Activated naive CD8-positive, alpha-beta T cell treated with anti-CD3 and anti-CD28 coated beads, Interleukin-2, amount 10 ng/mL, durations not matched to agents 7 days and 5 days (primary cell): ENCODE measurements at regions not wholly inside any gene's neighbourhood (a gene's known extent, or its start where the extent isn't known, plus 50 kb on each side); places are given as distances from the start of the nearest gene placed in this dataset.

Experiments
- ATAC-seq: fragments of 150-1000 bp; cut with Tn5 transposase; one replicate; pipeline ENCODE4 v1.10.0; 2021; ENCODE audit warnings: low read depth, moderate library complexity
- POLR2A ChIA-PET: fragments of 350-600 bp; sonication (Branson Sonifier 250); formaldehyde crosslinking; loops from one replicate; lab custom pipeline; 2021; ENCODE audit warnings: antibody characterized with exemption; lab: Charles Lee
- DNase-seq: peaks from one replicate; pipeline ENCODE4 v3.0.0; 2021
- H3K27ac Mint-ChIP-seq: one replicate; pipeline ENCODE4 v1.8.0; 2022; ENCODE audit warnings: mild to moderate bottlenecking, mixed read lengths
- H3K27me3 Mint-ChIP-seq: one replicate; pipeline ENCODE4 v1.8.0; 2022; ENCODE audit warnings: mild to moderate bottlenecking, moderate library complexity, mixed read lengths
- H3K36me3 Mint-ChIP-seq: one replicate; pipeline ENCODE4 v1.8.0; 2021; ENCODE audit warnings: mild to moderate bottlenecking, mixed read lengths
- H3K4me1 Mint-ChIP-seq: one replicate; pipeline ENCODE4 v1.8.0; 2021; ENCODE audit warnings: mixed read lengths
- H3K4me3 Mint-ChIP-seq: one replicate; pipeline ENCODE4 v1.8.0; 2022; ENCODE audit warnings: mild to moderate bottlenecking, moderate library complexity, mixed read lengths
- H3K9me3 Mint-ChIP-seq: one replicate; pipeline ENCODE4 v1.8.0; 2021; ENCODE audit warnings: mixed read lengths

GRCh38 chr6:169971081-169971861 lies 219.8 kb downstream of the ERMARD start:
- no peaks in the 10 kb centered on the region for H3K36me3 Mint-ChIP-seq

DNA sequence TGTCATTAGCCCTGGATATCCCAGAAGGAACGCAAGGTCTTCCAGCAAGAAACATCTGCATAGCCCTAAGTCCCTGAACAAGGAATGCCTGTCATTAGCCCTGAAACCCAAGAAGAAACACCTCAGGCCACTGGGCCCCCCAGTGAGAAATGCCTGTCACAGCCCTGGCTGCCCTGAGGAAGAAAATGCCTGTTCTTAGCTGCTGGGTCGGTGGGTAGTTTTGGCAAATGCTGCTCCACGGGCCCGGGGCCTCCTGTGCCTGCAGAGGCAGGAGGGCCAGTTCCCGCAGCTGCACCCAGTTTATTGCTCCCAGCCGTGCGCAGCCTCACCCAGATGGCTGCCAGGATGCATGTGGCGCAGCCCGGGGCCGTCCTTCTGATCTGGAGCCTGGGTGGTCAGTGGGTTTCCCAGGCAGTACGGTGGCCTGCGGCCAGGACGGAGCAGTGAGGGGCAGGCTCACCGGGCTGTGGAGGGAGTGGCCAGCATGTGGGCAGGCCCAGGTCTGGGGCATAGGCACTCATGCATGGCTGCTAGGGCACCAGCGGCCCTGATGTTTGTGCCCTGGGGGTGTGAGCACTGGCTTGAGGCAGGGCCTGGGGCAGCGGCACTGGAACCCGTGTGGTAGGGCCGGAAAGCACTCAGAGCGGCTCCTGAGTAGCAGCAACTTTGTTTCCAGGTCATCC lies 219.0 kb downstream of the ERMARD start:
- POLR2A ChIA-PET: no interaction called here
- no peaks in the 10 kb centered on the region for H3K36me3 Mint-ChIP-seq
- DNase-seq (no peak), ATAC-seq (no peak)
- H3K27me3 Mint-ChIP-seq: no peaks in the 10 kb centered on the region
- H3K9me3 Mint-ChIP-seq: no peaks in the 10 kb centered on the region
- no peaks in the 10 kb centered on the region for H3K4me1 Mint-ChIP-seq
- H3K4me3 Mint-ChIP-seq: no peak overlapping the region
- H3K27ac Mint-ChIP-seq: no peak overlapping the region

More at GRCh38 chr6:169971081-169971861, 219.8 kb downstream of the ERMARD start:
- ATAC-seq (no peak), DNase-seq (no peak)
- Mint-ChIP-seq H3K9me3 (no peaks in the 10 kb centered on the region), H3K4me1 (no peaks in the 10 kb centered on the region), H3K27me3 (no peaks in the 10 kb centered on the region), H3K4me3 (no peak overlapping the region), H3K27ac (no peak overlapping the region)
- POLR2A ChIA-PET: no interaction called here

DNA sequence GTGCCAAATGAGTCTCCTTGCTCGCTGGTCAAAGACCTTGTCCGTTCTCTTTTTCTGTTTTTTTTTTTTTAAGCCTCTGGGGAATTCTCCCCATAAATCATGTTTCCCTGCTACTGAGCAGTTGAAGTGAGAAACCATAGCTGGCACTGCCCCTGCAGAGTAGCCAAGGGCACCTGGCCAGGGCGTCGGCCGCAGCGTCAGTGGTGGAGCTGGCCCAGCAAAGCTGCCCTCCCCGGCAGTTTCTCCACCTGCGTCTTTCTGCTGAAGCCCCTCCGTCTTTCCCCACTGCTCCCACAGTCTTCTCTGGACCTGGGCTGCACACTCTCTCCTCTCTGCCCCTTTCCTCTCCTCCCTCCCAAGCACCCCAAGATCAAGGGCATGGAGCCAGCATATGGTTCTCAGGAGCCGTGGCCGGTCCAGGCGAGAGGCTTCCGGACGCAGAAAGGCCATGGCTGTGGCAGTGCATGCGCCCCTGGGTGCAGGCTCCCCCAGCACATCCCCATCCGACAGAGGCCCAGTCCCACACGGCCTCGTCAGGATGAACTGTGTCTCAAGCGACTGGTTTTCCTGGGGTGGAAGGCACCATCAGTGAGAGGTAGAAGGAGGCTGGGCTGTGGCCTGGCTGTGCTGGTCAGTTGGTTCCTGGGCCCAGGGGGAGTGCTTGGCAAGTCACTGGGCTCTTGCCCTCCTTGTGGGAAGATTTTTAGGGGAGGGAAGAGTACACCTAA lies 218.1 kb downstream of the ERMARD start:
- Mint-ChIP-seq H3K4me1 (no peaks in the 10 kb centered on the region), H3K36me3 (no peaks in the 10 kb centered on the region), H3K4me3 (no peak overlapping the region), H3K27me3 (no peaks in the 10 kb centered on the region), H3K9me3 (no peaks in the 10 kb centered on the region), H3K27ac (no peak overlapping the region)
- ATAC-seq: no peak
- DNase-seq: no peak
- POLR2A ChIA-PET: no interaction called here

DNA sequence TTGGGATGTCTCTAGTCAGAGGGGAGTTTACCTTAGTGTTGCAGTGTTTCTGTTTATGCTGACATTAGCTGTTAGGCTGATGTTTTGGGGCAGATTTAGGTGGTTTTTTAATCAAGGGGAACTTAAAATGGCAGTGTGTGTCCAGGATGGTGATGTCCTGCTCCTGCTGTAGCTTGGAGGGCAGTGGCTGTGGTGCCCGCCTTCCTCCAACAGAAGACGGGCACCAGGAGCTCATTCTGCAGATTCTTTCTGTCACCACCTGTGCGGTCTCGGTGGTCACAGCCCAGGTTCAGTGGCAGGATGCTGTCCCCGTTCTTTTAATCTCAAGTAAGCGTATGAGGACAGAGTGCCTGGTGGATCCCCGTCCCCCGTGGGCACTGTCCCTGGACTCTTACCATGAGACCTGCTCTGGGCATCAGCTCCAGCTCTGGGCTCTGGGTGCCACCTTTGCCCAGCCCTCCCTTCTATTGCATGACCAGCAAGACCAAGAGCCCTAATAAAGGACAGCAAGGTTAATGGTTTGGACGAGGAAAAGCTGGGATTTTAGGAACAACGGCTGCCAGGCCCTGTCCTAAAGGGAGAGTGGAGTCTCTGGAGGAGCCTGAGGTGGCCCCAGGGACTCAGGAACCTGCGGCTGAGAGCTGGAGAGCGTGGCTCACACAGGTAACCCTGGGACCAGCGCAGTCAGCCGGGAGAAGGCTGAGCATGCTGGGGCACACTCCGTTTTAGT lies 217.3 kb downstream of the ERMARD start:
- POLR2A ChIA-PET: no interaction called here
- no peaks in the 10 kb centered on the region for H3K4me1 Mint-ChIP-seq
- H3K4me3 Mint-ChIP-seq: no peak overlapping the region
- H3K27me3 Mint-ChIP-seq: no peaks in the 10 kb centered on the region
- no peak overlapping the region for H3K27ac Mint-ChIP-seq
- no peaks in the 10 kb centered on the region for H3K36me3 Mint-ChIP-seq
- DNase-seq (no peak), ATAC-seq (no peak)
- no peaks in the 10 kb centered on the region for H3K9me3 Mint-ChIP-seq

DNA sequence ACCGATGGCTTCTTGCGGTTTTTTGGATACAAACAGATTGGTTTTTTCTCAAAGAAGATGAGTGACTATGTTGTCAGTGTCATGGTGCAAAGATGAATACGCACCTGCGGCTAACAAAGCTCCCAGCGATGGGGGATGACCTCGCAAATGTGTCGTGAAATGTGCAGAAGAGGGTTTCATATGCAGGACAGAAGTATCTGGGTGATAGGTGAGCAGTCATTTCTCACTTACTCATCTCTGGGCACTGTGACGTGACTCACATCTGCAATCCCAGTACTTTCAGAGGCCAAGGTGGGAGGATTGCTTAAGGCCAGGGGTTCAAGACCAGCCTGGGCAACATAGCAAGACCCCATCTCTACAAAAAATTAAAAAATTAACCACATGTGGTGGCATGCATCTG lies 216.3 kb downstream of the ERMARD start:
- H3K27ac Mint-ChIP-seq: no peak overlapping the region
- peaks cover 5% of the 10 kb centered on the region for H3K27me3 Mint-ChIP-seq
- ATAC-seq: no peak
- POLR2A ChIA-PET: no interaction called here
- H3K4me3 Mint-ChIP-seq: no peak overlapping the region
- no peaks in the 10 kb centered on the region for H3K36me3 Mint-ChIP-seq
- H3K4me1 Mint-ChIP-seq: no peaks in the 10 kb centered on the region
- no peaks in the 10 kb centered on the region for H3K9me3 Mint-ChIP-seq
- DNase-seq: no peak

GRCh38 chr6:169966312-169967181 lies 215.1 kb downstream of the ERMARD start:
- Mint-ChIP-seq H3K36me3 (no peaks in the 10 kb centered on the region), H3K27ac (no peak overlapping the region)
- POLR2A ChIA-PET: no interaction called here

GRCh38 chr6:169965657-169966311 lies 214.4 kb downstream of the ERMARD start:
- Mint-ChIP-seq H3K9me3 (no peaks in the 10 kb centered on the region), H3K4me1 (peaks cover 4% of the 10 kb centered on the region), H3K27me3 (peaks cover 13% of the 10 kb centered on the region), H3K27ac (no peak overlapping the region), H3K4me3 (no peak overlapping the region), H3K36me3 (no peaks in the 10 kb centered on the region)
- DNase-seq (no peak), ATAC-seq (no peak)
- POLR2A ChIA-PET: no interaction called here

More at GRCh38 chr6:169966312-169967181, 215.1 kb downstream of the ERMARD start:
- Mint-ChIP-seq H3K4me1 (peaks cover under 1% of the 10 kb centered on the region), H3K9me3 (no peaks in the 10 kb centered on the region), H3K27me3 (peaks cover 10% of the 10 kb centered on the region), H3K4me3 (no peak overlapping the region)
- ATAC-seq (no peak), DNase-seq (no peak)

DNA sequence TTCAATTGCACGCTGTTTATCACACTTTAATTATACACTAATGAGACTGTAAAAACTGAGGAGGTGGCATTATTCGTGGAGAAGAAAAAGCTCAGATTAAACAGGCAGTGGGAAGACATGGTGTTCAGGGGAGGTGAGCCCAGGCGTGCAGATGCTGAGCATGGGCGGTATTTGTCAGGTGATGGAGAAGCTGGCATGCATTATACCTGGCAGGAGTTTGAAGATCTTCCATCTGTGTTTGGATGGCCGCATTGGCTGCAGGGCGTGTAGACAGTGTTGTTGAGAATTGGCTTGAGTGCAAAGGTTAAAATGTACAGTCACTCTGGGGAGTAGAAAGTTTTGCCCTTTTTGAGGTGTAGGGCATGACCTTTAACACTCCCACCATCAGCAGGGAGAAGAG lies 213.8 kb downstream of the ERMARD start:
- H3K4me1 Mint-ChIP-seq: peaks cover 4% of the 10 kb centered on the region
- no peak overlapping the region for H3K4me3 Mint-ChIP-seq
- peaks cover 13% of the 10 kb centered on the region for H3K27me3 Mint-ChIP-seq
- H3K9me3 Mint-ChIP-seq: no peaks in the 10 kb centered on the region
- POLR2A ChIA-PET: no interaction called here
- no peaks in the 10 kb centered on the region for H3K36me3 Mint-ChIP-seq
- no peak for DNase-seq
- H3K27ac Mint-ChIP-seq: no peak overlapping the region
- no peak for ATAC-seq

- no peak overlapping the region for H3K27ac Mint-ChIP-seq
- H3K27me3 Mint-ChIP-seq: peaks cover 13% of the 10 kb centered on the region
- POLR2A ChIA-PET: no interaction called here
- peaks cover 4% of the 10 kb centered on the region for H3K4me1 Mint-ChIP-seq
- H3K4me3 Mint-ChIP-seq: no peak overlapping the region
- H3K36me3 Mint-ChIP-seq: no peaks in the 10 kb centered on the region
- no peak for DNase-seq
- no peak for ATAC-seq
- no peaks in the 10 kb centered on the region for H3K9me3 Mint-ChIP-seq
Observed at GRCh38 chr6:169964486-169965180, 213.2 kb downstream of the ERMARD start.

- Mint-ChIP-seq H3K36me3 (no peaks in the 10 kb centered on the region), H3K27me3 (peaks cover 17% of the 10 kb centered on the region), H3K4me1 (peaks cover 11% of the 10 kb centered on the region), H3K27ac (no peak overlapping the region), H3K9me3 (no peaks in the 10 kb centered on the region), H3K4me3 (no peak overlapping the region)
- POLR2A ChIA-PET: no interaction called here
- DNase-seq (no peak), ATAC-seq (no peak)
Observed at GRCh38 chr6:169963581-169964297, 212.3 kb downstream of the ERMARD start.
